ENCODE measurements at regions not wholly inside any gene's neighbourhood (a gene's known extent, or its start where the extent isn't known, plus 50 kb on each side); places are given as distances from the start of the nearest gene placed in this dataset.

GRCh38 chr9:88268886-88269285, 119.4 kb upstream of the SPIN1 start:
- H3K9me3 ChIP-seq, result no peaks in the 10 kb centered on the region
- H3K27ac ChIP-seq, result no peak overlapping the region
- no peaks in the 10 kb centered on the region for H3K36me3 ChIP-seq
- DNase-seq (ENCODE audit: low spot score), result no peak
- TF ChIP-seq, protein P1, sequence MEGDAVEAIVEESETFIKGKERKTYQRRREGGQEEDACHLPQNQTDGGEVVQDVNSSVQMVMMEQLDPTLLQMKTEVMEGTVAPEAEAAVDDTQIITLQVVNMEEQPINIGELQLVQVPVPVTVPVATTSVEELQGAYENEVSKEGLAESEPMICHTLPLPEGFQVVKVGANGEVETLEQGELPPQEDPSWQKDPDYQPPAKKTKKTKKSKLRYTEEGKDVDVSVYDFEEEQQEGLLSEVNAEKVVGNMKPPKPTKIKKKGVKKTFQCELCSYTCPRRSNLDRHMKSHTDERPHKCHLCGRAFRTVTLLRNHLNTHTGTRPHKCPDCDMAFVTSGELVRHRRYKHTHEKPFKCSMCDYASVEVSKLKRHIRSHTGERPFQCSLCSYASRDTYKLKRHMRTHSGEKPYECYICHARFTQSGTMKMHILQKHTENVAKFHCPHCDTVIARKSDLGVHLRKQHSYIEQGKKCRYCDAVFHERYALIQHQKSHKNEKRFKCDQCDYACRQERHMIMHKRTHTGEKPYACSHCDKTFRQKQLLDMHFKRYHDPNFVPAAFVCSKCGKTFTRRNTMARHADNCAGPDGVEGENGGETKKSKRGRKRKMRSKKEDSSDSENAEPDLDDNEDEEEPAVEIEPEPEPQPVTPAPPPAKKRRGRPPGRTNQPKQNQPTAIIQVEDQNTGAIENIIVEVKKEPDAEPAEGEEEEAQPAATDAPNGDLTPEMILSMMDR (IDR thresholded peaks at IDR 0.05), result no peak
- TF ChIP-seq POLR2A (IDR thresholded peaks at IDR 0.05), result no peak
- TF ChIP-seq POLR2AphosphoS5 (IDR thresholded peaks at IDR 0.05), result no peak
- no peak overlapping the region for H3K4me3 ChIP-seq
- intact Hi-C loops (cut with DNase I), result no loop called here
- no peaks in the 10 kb centered on the region for H3K4me1 ChIP-seq (replicated peaks)
- H3K27me3 ChIP-seq (replicated peaks; ENCODE audit: insufficient read depth), result no peaks in the 10 kb centered on the region

GRCh38 chr9:88267283-88267682, 121.0 kb upstream of the SPIN1 start:
- 84% methylated on average over 4 of the region's 4 CpGs for WGBS
- intact Hi-C loops (cut with DNase I), result no loop called here
- no peak for TF ChIP-seq POLR2A (IDR thresholded peaks at IDR 0.05)
- no peak for TF ChIP-seq POLR2AphosphoS5 (IDR thresholded peaks at IDR 0.05)
- TF ChIP-seq, protein P1 (IDR thresholded peaks at IDR 0.05), result no peak

DNA sequence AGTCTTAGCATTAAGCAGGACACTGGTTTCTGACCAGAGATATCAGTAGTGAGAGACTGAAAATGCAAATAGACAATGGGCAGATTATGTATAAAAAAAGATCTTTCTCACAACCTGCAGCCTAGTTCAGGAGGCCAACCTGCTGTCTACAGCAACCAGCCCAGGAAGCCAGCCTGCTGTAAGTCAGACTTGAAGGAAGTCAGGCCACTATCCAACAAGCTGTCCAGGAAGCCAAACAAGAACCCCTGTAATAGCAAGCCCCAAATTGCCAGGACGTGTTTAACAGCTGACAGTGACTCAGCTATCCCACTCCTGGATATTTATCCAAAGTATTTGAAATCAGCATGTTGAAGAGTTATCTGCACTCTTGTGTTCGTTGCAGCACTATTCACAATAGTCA, 121.8 kb upstream of the SPIN1 start:
- Histone ChIP-seq H3K36me3 (no peaks in the 10 kb centered on the region), H3K4me1 (replicated peaks) (no peaks in the 10 kb centered on the region), H3K27me3 (replicated peaks; ENCODE audit: insufficient read depth) (no peaks in the 10 kb centered on the region), H3K27ac (no peak overlapping the region), H3K9me3 (no peaks in the 10 kb centered on the region), H3K4me3 (no peak overlapping the region)
- DNase-seq (ENCODE audit: low spot score), result no peak
- intact Hi-C loops (cut with DNase I), result no loop called here
- no peak for TF ChIP-seq POLR2AphosphoS5 (IDR thresholded peaks at IDR 0.05)
- TF ChIP-seq, protein P1 (IDR thresholded peaks at IDR 0.05), result no peak
- TF ChIP-seq POLR2A (IDR thresholded peaks at IDR 0.05), result no peak
- 36% methylated on average over 2 of the region's 2 CpGs for WGBS

More at GRCh38 chr9:88267283-88267682, 121.0 kb upstream of the SPIN1 start:
- Histone ChIP-seq H3K4me3 (no peak overlapping the region), H3K27me3 (replicated peaks; ENCODE audit: insufficient read depth) (no peaks in the 10 kb centered on the region), H3K4me1 (replicated peaks) (no peaks in the 10 kb centered on the region), H3K27ac (no peak overlapping the region), H3K36me3 (no peaks in the 10 kb centered on the region), H3K9me3 (no peaks in the 10 kb centered on the region)
- DNase-seq (ENCODE audit: low spot score), result no peak

- H3K4me3 ChIP-seq, result no peak overlapping the region
- DNase-seq (ENCODE audit: low spot score), result no peak
- H3K9me3 ChIP-seq, result no peaks in the 10 kb centered on the region
- TF ChIP-seq POLR2AphosphoS5 (IDR thresholded peaks at IDR 0.05), result no peak
- no peak for TF ChIP-seq POLR2A (IDR thresholded peaks at IDR 0.05)
- TF ChIP-seq, protein P1 (IDR thresholded peaks at IDR 0.05), result no peak
- H3K27me3 ChIP-seq (replicated peaks; ENCODE audit: insufficient read depth), result no peaks in the 10 kb centered on the region
- WGBS, result 92% methylated on average over 3 of the region's 3 CpGs
- intact Hi-C loops (cut with DNase I), result no loop called here
- no peak overlapping the region for H3K27ac ChIP-seq
- no peaks in the 10 kb centered on the region for H3K36me3 ChIP-seq
- no peaks in the 10 kb centered on the region for H3K4me1 ChIP-seq (replicated peaks)
Observed at GRCh38 chr9:88259001-88259400, 120.7 kb upstream of the SPATA31C2 start.

GRCh38 chr9:88258601-88259000, 120.3 kb upstream of the SPATA31C2 start:
- 10% methylated on average over 12 of the region's 12 CpGs for WGBS
- Histone ChIP-seq H3K36me3 (no peaks in the 10 kb centered on the region), H3K4me1 (replicated peaks) (no peaks in the 10 kb centered on the region), H3K27me3 (replicated peaks; ENCODE audit: insufficient read depth) (no peaks in the 10 kb centered on the region), H3K4me3 (no peak overlapping the region), H3K27ac (no peak overlapping the region), H3K9me3 (no peaks in the 10 kb centered on the region)
- peak; percentile 65 for DNase-seq (ENCODE audit: low spot score)
- intact Hi-C loops (cut with DNase I), result no loop called here
- peak; percentile 44 for TF ChIP-seq POLR2AphosphoS5 (IDR thresholded peaks at IDR 0.05)
- TF ChIP-seq, protein P1 (IDR thresholded peaks at IDR 0.05), result no peak
